ENCODE measurements at regions not wholly inside any gene's neighbourhood (a gene's known extent, or its start where the extent isn't known, plus 50 kb on each side); places are given as distances from the start of the nearest gene placed in this dataset.
"Not testable (repeated sequence)": the region's sequence is repeated elsewhere in the genome, so short reads cannot be mapped to it uniquely, and the experiment has no call there.

GRCh38 chr7:89621925-89622641 is 532.2 kb upstream of the STEAP1 start:
- DNase-seq = no peak

GRCh38 chr7:89623018-89623672 is 531.1 kb upstream of the STEAP1 start:
- DNase-seq = peak; percentile 31

- not testable (repeated sequence) for DNase-seq
Observed at GRCh38 chr7:89624155-89624554, 530.1 kb upstream of the STEAP1 start.

GRCh38 chr7:89648509-89648908 is 505.8 kb upstream of the STEAP1 start:
- no peak for DNase-seq

GRCh38 chr7:89655946-89656345 is 498.3 kb upstream of the STEAP1 start:
- no peak for DNase-seq

- no peak for DNase-seq
Observed at GRCh38 chr7:89661876-89662275, 492.4 kb upstream of the STEAP1 start.

- DNase-seq = no peak
Observed at GRCh38 chr7:89666136-89666835, 488.0 kb upstream of the STEAP1 start.

GRCh38 chr7:89680161-89680560 is 474.1 kb upstream of the STEAP1 start:
- no peak for DNase-seq

GRCh38 chr7:89681448-89681847 is 472.8 kb upstream of the STEAP1 start:
- DNase-seq = no peak

- DNase-seq = no peak
Observed at GRCh38 chr7:89685287-89685686, 469.0 kb upstream of the STEAP1 start.

GRCh38 chr7:89687211-89687610 is 467.1 kb upstream of the STEAP1 start:
- no peak for DNase-seq

GRCh38 chr7:89695241-89695640 is 459.0 kb upstream of the STEAP1 start:
- DNase-seq = no peak

- no peak for DNase-seq
Observed at GRCh38 chr7:89714131-89714530, 440.1 kb upstream of the STEAP1 start.

- not testable (repeated sequence) for DNase-seq
Observed at GRCh38 chr7:89718941-89719340, 435.3 kb upstream of the STEAP1 start.

GRCh38 chr7:89728481-89728880 is 425.8 kb upstream of the STEAP1 start:
- no peak for DNase-seq

GRCh38 chr7:89731751-89732445 is 422.4 kb upstream of the STEAP1 start:
- no peak for DNase-seq

GRCh38 chr7:89738549-89738948 is 415.7 kb upstream of the STEAP1 start:
- no peak for DNase-seq

GRCh38 chr7:89757910-89758309 is 396.4 kb upstream of the STEAP1 start:
- DNase-seq = no peak

GRCh38 chr7:89760690-89761089 is 393.6 kb upstream of the STEAP1 start:
- no peak for DNase-seq

GRCh38 chr7:89761173-89761572 is 393.1 kb upstream of the STEAP1 start:
- DNase-seq = no peak

GRCh38 chr7:89770161-89770560 is 384.1 kb upstream of the STEAP1 start:
- DNase-seq = no peak

GRCh38 chr7:89771003-89771636 is 383.1 kb upstream of the STEAP1 start:
- no peak for DNase-seq

GRCh38 chr7:89772276-89772675 is 382.0 kb upstream of the STEAP1 start:
- DNase-seq = no peak
